ENCODE measurements at regions not wholly inside any gene's neighbourhood (a gene's known extent, or its start where the extent isn't known, plus 50 kb on each side); places are given as distances from the start of the nearest gene placed in this dataset.

GRCh38 chr12:19979584-19979983 lies 388.8 kb upstream of the PDE3A start:
- no peak for TF ChIP-seq EZH2 (IDR thresholded peaks at IDR 0.05)
- no peak for TF ChIP-seq POLR2AphosphoS5 (IDR thresholded peaks at IDR 0.05; ENCODE audit: borderline replicate concordance, low read depth, low read length)
